CD14-positive monocyte (primary cell): ENCODE measurements at regions not wholly inside any gene's neighbourhood (a gene's known extent, or its start where the extent isn't known, plus 50 kb on each side); places are given as distances from the start of the nearest gene placed in this dataset.

Source experiments
- DNase-seq, 3 donors: peaks; one replicate each; pipeline ENCODE4 v3.0.0-alpha.2; 2011 to 2022
- H2AFZ ChIP-seq: 2 replicates; pipeline ENCODE4 v1.6.0; 2012; ENCODE audit warnings: mild to moderate bottlenecking, low read depth, low read length, inconsistent platforms; ENCODE audit not compliant: insufficient read depth, poor library complexity, severe bottlenecking
- H3K27ac ChIP-seq, 2 donors: 1 replicate in 1 of 2; 2 replicates in 1 of 2; pipeline ENCODE4 v1.5.1; 2012 to 2013; ENCODE audit warnings: low read length in 2 of 2, control low read depth in 1 of 2, inconsistent platforms in 1 of 2, low read depth in 1 of 2, mild to moderate bottlenecking in 1 of 2
- H3K27me3 ChIP-seq, 2 donors: one replicate each; pipeline versions ENCODE4 v1.6.0 to v1.6.1; 2011 to 2013; ENCODE audit warnings: low read length in 2 of 2; ENCODE audit not compliant: control insufficient read depth in 2 of 2, insufficient read depth in 2 of 2
- H3K36me3 ChIP-seq, 2 donors: replicated peaks in 1 of 2; 1 replicate in 1 of 2; 2 replicates in 1 of 2; pipeline versions ENCODE4 v1.5.1 to v1.6.1; 2012 to 2013; ENCODE audit warnings: low read length in 2 of 2, control low read depth in 1 of 2, inconsistent platforms in 1 of 2, mild to moderate bottlenecking in 1 of 2; ENCODE audit not compliant: insufficient read depth in 2 of 2, control insufficient read depth in 1 of 2
- H3K4me1 ChIP-seq, 2 donors: 1 replicate in 1 of 2; 2 replicates in 1 of 2; pipeline versions ENCODE4 v1.5.1 to v1.6.1; 2012 to 2013; ENCODE audit warnings: low read length in 2 of 2, control low read depth in 1 of 2, inconsistent platforms in 1 of 2, mild to moderate bottlenecking in 1 of 2, moderate library complexity in 1 of 2; ENCODE audit not compliant: insufficient read depth in 2 of 2, control insufficient read depth in 1 of 2
- H3K4me2 ChIP-seq: replicated peaks from 2 replicates; pipeline ENCODE3; 2012; ENCODE audit warnings: low read length, moderate library complexity, mild to moderate bottlenecking; ENCODE audit not compliant: poor library complexity, severe bottlenecking; ENCODE audit errors: extremely low read depth
- H3K4me3 ChIP-seq, 3 experiments: fragments of 200-600 bp in 1 of 3; sonication (generic) in 1 of 3; replicated peaks in 1 of 3; 1 replicate in 2 of 3; 2 replicates in 1 of 3; pipeline ENCODE4 v1.5.1; 2011 to 2013; ENCODE audit warnings: low read length in 3 of 3, mild to moderate bottlenecking in 3 of 3, control low read depth in 2 of 3, low read depth in 2 of 3, inconsistent platforms in 1 of 3, moderate library complexity in 1 of 3
- H3K79me2 ChIP-seq: 2 replicates; pipeline ENCODE4 v1.6.0; 2012; ENCODE audit warnings: mild to moderate bottlenecking, control low read depth, inconsistent platforms, low read length, moderate library complexity; ENCODE audit not compliant: insufficient read depth
- H3K9ac ChIP-seq: 2 replicates; pipeline ENCODE4 v1.6.0; 2017; ENCODE audit warnings: low read length, mild to moderate bottlenecking; ENCODE audit not compliant: insufficient read depth, poor library complexity, severe bottlenecking
- H3K9me3 ChIP-seq, 2 donors: replicated peaks in 1 of 2; 1 replicate in 1 of 2; 2 replicates in 1 of 2; pipeline versions ENCODE4 v1.5.1 to v1.6.1; 2012 to 2013; ENCODE audit warnings: low read length in 2 of 2, control low read depth in 1 of 2; ENCODE audit not compliant: control insufficient read depth in 1 of 2, insufficient read depth in 1 of 2
- H4K20me1 ChIP-seq: 2 replicates; pipeline ENCODE4 v1.6.0; 2012; ENCODE audit warnings: mild to moderate bottlenecking, low read length, control low read depth, moderate library complexity; ENCODE audit not compliant: insufficient read depth
- H3K27ac Mint-ChIP-seq, 7 donors: one replicate each; pipeline ENCODE4 v1.8.0; 2020; ENCODE audit warnings: mild to moderate bottlenecking in 7 of 7, mixed read lengths in 7 of 7, moderate library complexity in 6 of 7, inconsistent platforms in 2 of 7
- H3K27me3 Mint-ChIP-seq, 3 donors: one replicate each; pipeline ENCODE4 v1.8.0; 2021 to 2022; ENCODE audit warnings: low read depth in 3 of 3, mild to moderate bottlenecking in 3 of 3, mixed read lengths in 3 of 3, moderate library complexity in 3 of 3, inconsistent platforms in 1 of 3
- H3K36me3 Mint-ChIP-seq, 2 donors: one replicate each; pipeline ENCODE4 v1.8.0; 2020; ENCODE audit warnings: mixed read lengths in 2 of 2, inconsistent platforms in 1 of 2, mild to moderate bottlenecking in 1 of 2
- H3K4me1 Mint-ChIP-seq: one replicate; pipeline ENCODE4 v1.8.0; 2020; ENCODE audit warnings: mild to moderate bottlenecking, mixed read lengths
- H3K4me3 Mint-ChIP-seq, 2 donors: one replicate each; pipeline ENCODE4 v1.8.0; 2020; ENCODE audit warnings: mild to moderate bottlenecking in 2 of 2, mixed read lengths in 2 of 2, moderate library complexity in 1 of 2
- H3K9me3 Mint-ChIP-seq, 7 donors: one replicate each; pipeline ENCODE4 v1.8.0; 2020 to 2022; ENCODE audit warnings: mixed read lengths in 7 of 7, mild to moderate bottlenecking in 6 of 7, moderate library complexity in 6 of 7, inconsistent platforms in 2 of 7
- CTCF ChIP-seq: fragments of 200-600 bp; IDR thresholded peaks from one replicate; pipeline ENCODE4 v1.8.0; 2022; ENCODE audit warnings: antibody characterized with exemption, mild to moderate bottlenecking
- WGBS: methylation state at CpG from one replicate; pipeline ENCODE4 v1.1.5; 2013; ENCODE audit warnings: missing lambda C conversion rate; ENCODE audit not compliant: insufficient coverage; 5-methylcytosine and 5-hydroxymethylcytosine counted together
- intact Hi-C, 2 donors: fragments of 100-400 bp; cut with micrococcal nuclease; formaldehyde crosslinking; loops; one replicate each; pipeline versions ENCODE4 v1.15.0 to v1.15.1; 2023

GRCh38 chr18:30387401-30387800 is 655.1 kb downstream of the DSC3 start:
- Mint-ChIP-seq H3K9me3 (peaks cover 0 to 5% (median 2%) of the 10 kb centered on the region in 7 donors), H3K27ac (no peak overlapping the region), H3K4me3 (no peak overlapping the region), H3K27me3 (no peaks in the 10 kb centered on the region), H3K4me1 (no peaks in the 10 kb centered on the region), H3K36me3 (no peaks in the 10 kb centered on the region)
- H3K4me3 ChIP-seq = no peak overlapping the region
- H2AFZ ChIP-seq = no peak overlapping the region
- H3K9ac ChIP-seq = no peak overlapping the region
- H4K20me1 ChIP-seq = no peaks in the 10 kb centered on the region
- H3K36me3 ChIP-seq = no peaks in the 10 kb centered on the region
- intact Hi-C loops = no loop called here
- no peak overlapping the region for H3K27ac ChIP-seq
- no peak for TF ChIP-seq CTCF
- H3K4me2 ChIP-seq = no peak overlapping the region
- no peaks in the 10 kb centered on the region for H3K79me2 ChIP-seq
- H3K9me3 ChIP-seq = peaks cover 5 to 13% of the 10 kb centered on the region in 2 donors
- no peaks in the 10 kb centered on the region for H3K4me1 ChIP-seq
- H3K27me3 ChIP-seq = no peaks in the 10 kb centered on the region
- WGBS = 18% methylated on average over 2 of the region's 2 CpGs
- no peak for DNase-seq

GRCh38 chr18:30386624-30387023 is 655.9 kb downstream of the DSC3 start:
- TF ChIP-seq CTCF = no peak
- no CpG with 5 or more reads among the region's 5 CpGs for WGBS
- H3K4me1 Mint-ChIP-seq = no peaks in the 10 kb centered on the region
- H3K9me3 Mint-ChIP-seq = peaks cover 0 to 5% (median 2%) of the 10 kb centered on the region in 7 donors
- H4K20me1 ChIP-seq = no peaks in the 10 kb centered on the region
- intact Hi-C loops = no loop called here
- no peak overlapping the region for H3K9ac ChIP-seq
- DNase-seq = no peak
- H3K79me2 ChIP-seq = no peaks in the 10 kb centered on the region
- peaks cover 5 to 13% of the 10 kb centered on the region in 2 donors for H3K9me3 ChIP-seq
- H3K27ac ChIP-seq = no peak overlapping the region
- H3K4me1 ChIP-seq = no peaks in the 10 kb centered on the region
- H3K4me2 ChIP-seq = no peak overlapping the region
- no peaks in the 10 kb centered on the region for H3K36me3 ChIP-seq
- H3K27ac Mint-ChIP-seq = no peak overlapping the region
- H3K36me3 Mint-ChIP-seq = no peaks in the 10 kb centered on the region
- H2AFZ ChIP-seq = no peak overlapping the region
- no peak overlapping the region for H3K4me3 Mint-ChIP-seq
- no peaks in the 10 kb centered on the region for H3K27me3 Mint-ChIP-seq
- H3K27me3 ChIP-seq = no peaks in the 10 kb centered on the region
- H3K4me3 ChIP-seq = no peak overlapping the region
